ENCODE measurements at regions not wholly inside any gene's neighbourhood (a gene's known extent, or its start where the extent isn't known, plus 50 kb on each side); places are given as distances from the start of the nearest gene placed in this dataset.
A peak's percentile ranks its signal among the peaks of the same experiment; 100 is the strongest.

- no peak overlapping the region for H2AFZ ChIP-seq (replicated peaks)
- Mint-ChIP-seq H3K36me3 (no peaks in the 10 kb centered on the region), H3K9me3 (peaks cover 2% of the 10 kb centered on the region), H3K4me3 (no peak overlapping the region), H3K27me3 (ENCODE audit: insufficient read depth, low read depth) (peaks cover 9% of the 10 kb centered on the region), H3K27ac (peak overlapping the region; percentile 7), H3K4me1 (peaks cover 65% of the 10 kb centered on the region)
- no peak overlapping the region for H3K4me3 ChIP-seq
- no peaks in the 10 kb centered on the region for H3K36me3 ChIP-seq
- no peak overlapping the region for H3K27ac ChIP-seq
- no peak overlapping the region for H3K4me2 ChIP-seq
- no peaks in the 10 kb centered on the region for H3F3A ChIP-seq (ENCODE audit: low read depth)
- TF ChIP-seq CTCF (IDR thresholded peaks at IDR 0.05) (no peak), EZH2phosphoT487 (IDR thresholded peaks at IDR 0.05) (no peak), EZH2 (IDR thresholded peaks at IDR 0.05) (no peak)
- H3K9ac ChIP-seq = no peak overlapping the region
- H4K20me1 ChIP-seq (ENCODE audit: low read depth) = no peaks in the 10 kb centered on the region
- peaks cover 13% of the 10 kb centered on the region for H3K4me1 ChIP-seq
- H3K27me3 ChIP-seq = no peaks in the 10 kb centered on the region
- no peaks in the 10 kb centered on the region for H3K9me3 ChIP-seq (ENCODE audit: low read depth)
- DNase-seq (ENCODE audit: low spot score) = no peak
- no peaks in the 10 kb centered on the region for H3K79me2 ChIP-seq (ENCODE audit: low read depth)
These were observed 145.1 kb downstream of the TDRD15 start for GRCh38 chr2:21268878-21269224.

GRCh38 chr2:21269382-21269781 is 145.6 kb downstream of the TDRD15 start:
- no peak for TF ChIP-seq EZH2phosphoT487 (IDR thresholded peaks at IDR 0.05)
- no peak overlapping the region for H3K4me3 ChIP-seq
- H3K79me2 ChIP-seq (ENCODE audit: low read depth) = no peaks in the 10 kb centered on the region
- no peaks in the 10 kb centered on the region for H4K20me1 ChIP-seq (ENCODE audit: low read depth)
- no peaks in the 10 kb centered on the region for H3K36me3 Mint-ChIP-seq
- no peak overlapping the region for H3K4me3 Mint-ChIP-seq
- H3K4me1 ChIP-seq = peaks cover 13% of the 10 kb centered on the region
- no peak overlapping the region for H3K27ac ChIP-seq
- H3K9me3 ChIP-seq (ENCODE audit: low read depth) = no peaks in the 10 kb centered on the region
- H3K27ac Mint-ChIP-seq = peak overlapping the region; percentile 10
- H3K4me1 Mint-ChIP-seq = peaks cover 64% of the 10 kb centered on the region
- H3K27me3 Mint-ChIP-seq (ENCODE audit: insufficient read depth, low read depth) = peaks cover 9% of the 10 kb centered on the region
- peaks cover 2% of the 10 kb centered on the region for H3K9me3 Mint-ChIP-seq
- no peaks in the 10 kb centered on the region for H3K27me3 ChIP-seq
- no peak overlapping the region for H2AFZ ChIP-seq (replicated peaks)
- H3F3A ChIP-seq (ENCODE audit: low read depth) = no peaks in the 10 kb centered on the region
- H3K36me3 ChIP-seq = no peaks in the 10 kb centered on the region
- H3K4me2 ChIP-seq = no peak overlapping the region
- no peak for DNase-seq (ENCODE audit: low spot score)
- H3K9ac ChIP-seq = no peak overlapping the region

GRCh38 chr2:21270083-21270491 is 146.3 kb downstream of the TDRD15 start:
- Mint-ChIP-seq H3K36me3 (no peaks in the 10 kb centered on the region), H3K9me3 (peaks cover 2% of the 10 kb centered on the region), H3K27ac (peak overlapping the region; percentile 91), H3K4me1 (peaks cover 58% of the 10 kb centered on the region), H3K4me3 (no peak overlapping the region), H3K27me3 (ENCODE audit: insufficient read depth, low read depth) (peaks cover 10% of the 10 kb centered on the region)
- Histone ChIP-seq H3K79me2 (ENCODE audit: low read depth) (no peaks in the 10 kb centered on the region), H3K4me1 (peaks cover 13% of the 10 kb centered on the region), H3K36me3 (no peaks in the 10 kb centered on the region), H3K4me2 (no peak overlapping the region), H2AFZ (replicated peaks) (no peak overlapping the region), H3K9me3 (ENCODE audit: low read depth) (no peaks in the 10 kb centered on the region), H3K27ac (no peak overlapping the region), H3K4me3 (no peak overlapping the region), H4K20me1 (ENCODE audit: low read depth) (no peaks in the 10 kb centered on the region), H3K9ac (no peak overlapping the region), H3K27me3 (no peaks in the 10 kb centered on the region), H3F3A (ENCODE audit: low read depth) (no peaks in the 10 kb centered on the region)
- peak; percentile 32 for DNase-seq (ENCODE audit: low spot score)
- TF ChIP-seq EZH2 (IDR thresholded peaks at IDR 0.05) = no peak
- TF ChIP-seq EZH2phosphoT487 (IDR thresholded peaks at IDR 0.05) = no peak
- TF ChIP-seq CTCF (IDR thresholded peaks at IDR 0.05) = no peak

- DNase-seq (ENCODE audit: low spot score) = no peak
- H3K27me3 Mint-ChIP-seq (ENCODE audit: insufficient read depth, low read depth) = peaks cover 12% of the 10 kb centered on the region
- no peak overlapping the region for H3K4me3 ChIP-seq
- H3K27ac ChIP-seq = no peak overlapping the region
- no peak overlapping the region for H3K9ac ChIP-seq
- no peaks in the 10 kb centered on the region for H3K27me3 ChIP-seq
- peaks cover 2% of the 10 kb centered on the region for H3K9me3 Mint-ChIP-seq
- peaks cover 13% of the 10 kb centered on the region for H3K4me1 ChIP-seq
- H3K9me3 ChIP-seq (ENCODE audit: low read depth) = no peaks in the 10 kb centered on the region
- H3K4me1 Mint-ChIP-seq = peaks cover 53% of the 10 kb centered on the region
- no peaks in the 10 kb centered on the region for H3K79me2 ChIP-seq (ENCODE audit: low read depth)
- no peaks in the 10 kb centered on the region for H3K36me3 Mint-ChIP-seq
- no peaks in the 10 kb centered on the region for H3K36me3 ChIP-seq
- no peak for TF ChIP-seq EZH2 (IDR thresholded peaks at IDR 0.05)
- H2AFZ ChIP-seq (replicated peaks) = no peak overlapping the region
- H4K20me1 ChIP-seq (ENCODE audit: low read depth) = no peaks in the 10 kb centered on the region
- H3K27ac Mint-ChIP-seq = peak overlapping the region; percentile 91
- no peak overlapping the region for H3K4me2 ChIP-seq
- no peak overlapping the region for H3K4me3 Mint-ChIP-seq
- no peaks in the 10 kb centered on the region for H3F3A ChIP-seq (ENCODE audit: low read depth)
These were observed 146.9 kb downstream of the TDRD15 start for GRCh38 chr2:21270708-21271122.
